ENCODE measurements at regions not wholly inside any gene's neighbourhood (a gene's known extent, or its start where the extent isn't known, plus 50 kb on each side); places are given as distances from the start of the nearest gene placed in this dataset.

DNA sequence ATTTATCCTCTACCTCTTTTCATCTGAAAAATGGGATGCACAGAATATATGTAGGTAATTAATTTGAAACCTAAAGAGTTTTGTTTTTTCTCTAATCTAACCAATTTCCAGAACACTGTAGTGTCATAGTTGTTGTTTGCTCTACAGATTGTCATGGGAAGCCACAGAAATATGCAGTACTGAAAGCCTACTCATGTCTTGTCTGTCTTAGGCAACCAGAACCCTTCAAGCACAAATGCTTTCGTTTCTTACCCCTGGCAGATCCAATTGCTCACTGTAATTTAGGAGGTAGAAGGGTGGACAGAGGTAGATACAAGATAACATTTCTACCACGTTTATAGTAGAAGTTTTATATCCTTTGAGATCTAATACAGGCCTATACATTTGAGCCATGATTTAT, 330.2 kb upstream of the NOVA1 start:
- no peak for DNase-seq (ENCODE audit: low read depth, low spot score)

- DNase-seq (ENCODE audit: low read depth, low spot score), result no peak
Measured at GRCh38 chr14:26929361-26929760, 331.5 kb upstream of the NOVA1 start.

GRCh38 chr14:26930576-26930975, 332.7 kb upstream of the NOVA1 start:
- no peak for DNase-seq (ENCODE audit: low read depth, low spot score)

- DNase-seq (ENCODE audit: low read depth, low spot score), result no peak
Measured at GRCh38 chr14:26932606-26933005, 334.8 kb upstream of the NOVA1 start.

GRCh38 chr14:26933431-26933830, 335.6 kb upstream of the NOVA1 start:
- DNase-seq (ENCODE audit: low read depth, low spot score), result no peak

- no peak for DNase-seq (ENCODE audit: low read depth, low spot score)
Measured at GRCh38 chr14:26934151-26934550, 336.3 kb upstream of the NOVA1 start.

- no peak for DNase-seq (ENCODE audit: low read depth, low spot score)
Measured at GRCh38 chr14:26935733-26936132, 337.9 kb upstream of the NOVA1 start.

- no peak for DNase-seq (ENCODE audit: low read depth, low spot score)
Measured at GRCh38 chr14:26938054-26938453, 340.2 kb upstream of the NOVA1 start.

GRCh38 chr14:26939755-26940154, 341.9 kb upstream of the NOVA1 start:
- no peak for DNase-seq (ENCODE audit: low read depth, low spot score)

DNA sequence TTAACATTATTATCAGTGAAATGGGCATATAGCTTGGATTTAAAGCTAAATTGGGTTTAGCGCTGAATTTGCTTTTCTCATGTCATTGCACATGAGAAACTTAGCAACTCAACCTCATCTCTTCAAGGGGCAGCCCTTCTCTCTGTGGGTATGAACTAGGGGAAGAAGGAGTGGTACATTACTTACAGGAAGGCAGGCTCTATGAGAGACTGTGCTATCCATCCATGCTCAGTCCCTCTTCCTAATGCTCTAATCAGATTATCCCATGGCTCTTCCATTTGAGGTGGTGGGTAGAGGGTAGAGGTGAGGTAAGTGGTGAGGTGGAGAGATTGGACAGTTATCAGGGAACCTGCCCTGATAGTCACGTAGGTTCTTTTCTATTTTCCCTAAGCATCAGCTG, 343.7 kb upstream of the NOVA1 start:
- no peak for DNase-seq (ENCODE audit: low read depth, low spot score)

GRCh38 chr14:26947265-26947664, 349.4 kb upstream of the NOVA1 start:
- no peak for DNase-seq (ENCODE audit: low read depth, low spot score)

DNA sequence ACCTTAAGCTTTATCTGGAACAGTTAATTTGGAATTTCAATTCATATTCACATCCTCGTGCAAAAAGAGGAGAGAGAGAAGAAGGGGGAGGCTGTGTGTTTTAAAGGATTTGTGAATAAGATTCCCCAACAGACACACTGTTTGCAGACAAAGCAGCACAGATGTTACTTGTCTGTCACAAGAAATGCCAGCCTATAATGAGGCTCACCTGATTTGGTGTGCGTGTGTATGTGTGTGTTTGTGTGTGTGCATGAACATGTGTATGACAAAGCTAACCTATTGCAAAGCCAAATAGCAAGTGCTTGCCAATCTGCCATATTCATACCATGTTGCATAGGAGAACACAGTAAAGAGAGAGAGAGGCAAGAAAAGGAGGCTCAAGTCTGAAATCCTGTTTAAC, 361.6 kb upstream of the NOVA1 start:
- DNase-seq (ENCODE audit: low read depth, low spot score), result no peak

- DNase-seq (ENCODE audit: low read depth, low spot score), result peak; percentile 48
Measured at GRCh38 chr14:26959972-26960660, 362.3 kb upstream of the NOVA1 start.

- no peak for DNase-seq (ENCODE audit: low read depth, low spot score)
Measured at GRCh38 chr14:26963711-26964110, 365.9 kb upstream of the NOVA1 start.

DNA sequence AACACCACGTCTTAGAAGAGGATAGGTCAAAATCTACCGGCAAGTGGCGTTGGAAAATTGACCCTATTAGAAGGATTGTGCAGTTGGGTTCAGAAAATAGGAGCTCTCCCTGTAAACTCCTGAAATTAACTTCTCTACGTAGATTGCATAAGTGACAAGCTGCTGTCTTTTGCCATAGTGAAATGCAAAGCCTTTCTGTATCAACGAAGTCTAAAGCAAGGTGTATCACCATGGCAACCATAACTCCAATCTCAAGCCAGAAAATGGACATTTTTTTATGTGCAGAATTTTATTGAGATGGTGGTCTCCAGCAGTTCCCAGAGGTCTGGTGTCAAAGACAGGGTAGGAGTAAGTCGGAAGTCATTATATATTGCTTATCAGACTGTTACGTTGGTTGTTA, 367.7 kb upstream of the NOVA1 start:
- DNase-seq (ENCODE audit: low read depth, low spot score), result no peak

GRCh38 chr14:26966908-26967307, 369.1 kb upstream of the NOVA1 start:
- peak; percentile 36 for DNase-seq (ENCODE audit: low read depth, low spot score)

DNA sequence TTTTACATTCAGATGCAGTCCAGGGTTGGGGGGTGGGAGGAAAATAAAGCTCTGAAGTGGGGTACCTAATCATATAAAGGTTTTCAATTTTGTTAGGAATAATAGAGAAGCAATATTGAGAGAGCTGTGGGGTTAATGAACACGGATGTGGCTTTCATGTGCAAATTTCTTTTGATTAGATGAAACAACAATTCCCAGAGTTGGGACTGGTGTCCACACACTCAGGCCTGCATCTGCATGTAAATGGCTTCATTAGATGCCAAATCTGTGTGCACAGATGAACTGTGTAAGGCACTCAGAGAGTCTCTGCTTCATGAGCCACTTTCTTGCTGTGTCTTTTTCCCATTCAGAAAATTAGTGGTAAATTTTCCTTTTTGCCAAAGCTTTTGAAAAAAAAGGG, 377.1 kb upstream of the NOVA1 start:
- peak; percentile 6 for DNase-seq (ENCODE audit: low read depth, low spot score)

- no peak for DNase-seq (ENCODE audit: low read depth, low spot score)
Measured at GRCh38 chr14:26982071-26982470, 384.2 kb upstream of the NOVA1 start.

GRCh38 chr14:26984311-26985177, 386.7 kb upstream of the NOVA1 start:
- peak; percentile 88 for DNase-seq (ENCODE audit: low read depth, low spot score)

DNA sequence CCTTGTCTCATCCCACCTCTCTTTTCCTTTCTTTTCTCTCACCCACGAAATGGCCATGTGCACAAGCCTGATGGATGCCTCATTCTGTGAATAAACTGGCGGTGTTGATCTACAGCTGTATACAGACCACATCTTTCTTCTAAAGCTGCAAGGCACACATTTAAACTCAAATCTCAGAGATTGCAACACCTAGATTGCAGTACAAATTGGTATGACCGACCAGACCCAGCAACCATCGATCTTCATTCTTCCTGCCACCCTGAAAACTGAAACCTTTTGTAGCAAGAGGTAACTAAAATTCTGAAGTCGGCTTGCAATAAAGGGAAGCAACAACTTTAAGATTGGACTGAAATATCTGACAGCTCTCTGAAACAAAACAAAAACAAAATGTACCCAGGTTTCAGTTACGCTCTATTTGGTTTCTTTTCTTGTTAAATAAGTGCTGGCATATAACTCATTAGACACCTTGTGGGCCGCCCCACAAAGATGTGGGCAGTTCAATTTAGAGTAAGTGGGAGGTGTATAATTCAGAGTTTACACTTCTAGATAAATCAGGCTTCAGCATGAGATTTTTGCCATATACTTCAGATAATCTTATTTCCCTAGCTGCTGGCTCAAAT, 390.0 kb upstream of the NOVA1 start:
- no peak for DNase-seq (ENCODE audit: low read depth, low spot score)

GRCh38 chr14:26990946-26991345, 393.1 kb upstream of the NOVA1 start:
- no peak for DNase-seq (ENCODE audit: low read depth, low spot score)

DNA sequence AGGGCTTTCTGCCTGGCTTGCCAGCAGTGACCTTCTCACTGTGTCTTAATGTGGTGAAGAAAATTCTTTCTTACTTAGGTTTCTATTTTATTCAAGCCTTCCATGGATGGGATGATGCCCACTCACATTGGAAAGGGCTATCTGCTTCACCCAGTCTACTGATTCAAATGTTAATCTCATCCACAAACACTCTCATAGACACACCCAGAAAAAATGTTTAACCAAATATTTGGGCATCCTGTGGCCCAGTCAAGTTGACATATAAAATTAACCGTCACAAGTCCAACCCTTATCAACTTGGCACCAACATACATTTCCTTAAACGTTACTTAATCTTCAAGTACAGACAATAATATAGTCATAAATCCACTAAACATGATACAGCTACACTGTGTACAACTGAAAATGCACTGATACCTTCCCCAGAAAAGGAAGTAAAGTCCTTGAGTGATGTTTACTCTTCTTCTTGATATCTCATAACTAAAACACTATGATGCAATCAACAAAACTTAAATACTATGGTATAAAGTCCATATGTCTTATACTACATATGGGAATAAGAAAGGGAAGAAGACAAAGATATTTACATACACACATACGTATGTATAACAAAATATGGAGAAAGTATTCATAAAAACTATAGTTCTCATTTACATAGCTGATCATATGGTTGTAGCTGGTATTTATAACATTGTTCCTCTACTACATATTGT, 394.7 kb upstream of the NOVA1 start:
- DNase-seq (ENCODE audit: low read depth, low spot score), result no peak

Measured in astrocyte of the hippocampus (primary cell).